HG02840 (cell line): ENCODE measurements at regions not wholly inside any gene's neighbourhood (a gene's known extent, or its start where the extent isn't known, plus 50 kb on each side); places are given as distances from the start of the nearest gene placed in this dataset.

ENCODE experiments used
- ATAC-seq: cut with Tn5 transposase; IDR thresholded peaks from one replicate; pipeline ENCODE4 v1.9.1; 2021; ENCODE audit warnings: mild to moderate bottlenecking, moderate library complexity, moderate number of reproducible peaks; ENCODE audit not compliant: unreplicated experiment, low FRiP score

DNA sequence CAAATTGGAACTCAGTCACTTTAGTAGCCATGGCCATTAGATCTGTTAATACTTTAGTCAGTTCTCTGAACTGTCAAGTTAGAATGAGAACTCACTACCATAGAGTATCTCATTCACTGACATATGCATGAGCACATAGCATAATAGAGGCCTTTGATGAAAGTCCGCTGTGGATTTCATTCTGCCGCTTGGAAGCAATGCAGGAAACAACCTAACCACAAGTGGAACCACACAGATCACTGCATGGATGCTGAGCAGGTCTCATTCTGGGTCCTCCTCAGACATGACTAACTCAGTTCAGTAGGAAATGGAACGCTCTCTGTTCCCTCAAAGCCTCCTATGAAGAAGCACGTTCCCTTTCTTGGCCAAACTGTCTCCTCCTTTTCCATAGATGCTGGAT lies 1624.8 kb upstream of the TENM3 start:
- ATAC-seq: no peak

- ATAC-seq: no peak
These were observed 1623.8 kb upstream of the TENM3 start for GRCh38 chr4:180619440-180619839.

- no peak for ATAC-seq
These were observed 1620.9 kb upstream of the TENM3 start for GRCh38 chr4:180622254-180622653.

GRCh38 chr4:180625653-180626052 lies 1617.5 kb upstream of the TENM3 start:
- ATAC-seq: no peak

DNA sequence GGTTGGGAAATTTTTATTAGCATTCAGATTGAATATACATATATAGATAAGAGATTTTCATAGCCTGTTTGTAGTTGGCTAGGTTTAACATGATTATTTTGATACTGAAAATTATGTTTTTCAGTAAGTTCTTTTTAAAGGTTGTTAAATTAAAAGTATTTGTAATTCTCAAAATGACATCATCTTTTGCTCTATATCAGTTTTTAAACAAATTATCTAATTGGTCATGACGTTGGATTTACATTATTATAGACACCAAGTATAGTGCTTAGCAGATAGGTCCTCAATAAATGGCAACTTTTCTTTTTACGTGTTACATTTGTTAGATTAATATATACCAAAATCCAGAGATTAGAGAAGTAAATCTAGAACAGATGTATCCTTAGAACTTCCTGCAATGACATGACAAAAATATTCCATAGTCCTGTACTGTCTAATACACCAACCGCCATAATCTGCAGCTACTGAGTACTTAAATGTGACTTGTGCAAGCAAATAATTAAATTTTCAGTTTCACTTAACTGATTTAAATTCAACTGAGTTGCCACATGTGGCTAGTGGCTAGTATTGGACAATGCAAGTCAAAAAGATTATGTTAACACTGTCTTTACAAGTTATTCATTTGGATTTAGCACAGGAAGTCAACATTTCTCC lies 1613.1 kb upstream of the TENM3 start:
- ATAC-seq: no peak

DNA sequence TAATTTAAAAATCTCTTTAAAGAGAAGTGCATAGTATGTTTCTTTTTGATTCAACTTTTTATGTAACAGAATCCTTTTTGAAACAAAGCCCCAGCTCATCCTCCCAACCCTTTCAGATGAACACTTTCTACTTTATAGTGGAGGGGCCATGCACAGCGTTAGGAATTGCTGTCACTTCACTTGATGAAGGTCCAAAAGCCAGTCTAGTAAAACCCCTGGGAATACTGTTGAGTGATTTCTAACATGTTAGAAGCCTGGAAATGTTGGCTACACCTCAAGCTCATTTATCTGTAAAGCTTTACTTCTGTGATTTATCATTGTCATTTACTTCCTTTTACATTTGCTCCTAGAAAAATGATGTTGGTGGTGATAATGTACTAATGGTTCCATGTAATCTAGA lies 1608.9 kb upstream of the TENM3 start:
- ATAC-seq: no peak

GRCh38 chr4:180635281-180635680 lies 1607.9 kb upstream of the TENM3 start:
- no peak for ATAC-seq

GRCh38 chr4:180636696-180637404 lies 1606.4 kb upstream of the TENM3 start:
- no peak for ATAC-seq

- no peak for ATAC-seq
These were observed 1605.6 kb upstream of the TENM3 start for GRCh38 chr4:180637616-180638015.

DNA sequence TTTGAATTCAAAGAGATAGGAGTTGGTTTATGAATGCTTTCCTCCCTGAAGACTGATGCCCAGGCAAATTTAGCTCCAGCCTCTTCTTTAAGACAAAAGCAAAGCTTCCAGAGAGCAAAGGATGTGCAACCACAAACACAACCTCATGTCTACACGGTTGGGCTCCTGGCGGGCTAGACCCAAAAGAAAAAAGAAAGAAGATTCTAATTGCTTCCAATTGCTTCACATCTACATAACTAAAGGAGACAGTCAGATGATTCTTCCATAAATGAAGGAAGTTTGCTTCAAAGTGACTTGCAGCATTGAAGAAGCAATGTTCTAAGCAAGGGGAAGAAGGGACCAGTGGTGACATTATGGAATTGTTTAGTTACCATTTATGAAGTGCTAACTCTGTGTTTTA lies 1603.0 kb upstream of the TENM3 start:
- ATAC-seq: no peak

DNA sequence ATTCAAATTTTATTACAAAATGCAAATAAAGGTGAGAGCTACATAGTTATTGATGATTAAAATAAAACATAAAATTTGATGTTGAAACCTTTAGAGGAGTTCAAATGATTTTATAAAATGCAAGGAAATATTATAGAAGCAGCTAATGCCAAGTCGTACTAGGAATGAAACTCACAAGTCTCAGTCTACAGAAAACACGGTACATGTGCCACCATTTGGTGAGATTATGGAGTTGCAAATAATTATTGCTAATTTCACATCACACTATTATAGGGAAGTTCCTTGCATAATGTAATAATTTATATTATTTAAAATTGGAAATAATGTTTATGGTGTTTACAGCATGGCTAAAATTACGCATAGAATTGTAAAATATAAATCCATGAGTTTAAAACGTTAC lies 1601.7 kb upstream of the TENM3 start:
- ATAC-seq: no peak

GRCh38 chr4:180642732-180643131 lies 1600.5 kb upstream of the TENM3 start:
- no peak for ATAC-seq

DNA sequence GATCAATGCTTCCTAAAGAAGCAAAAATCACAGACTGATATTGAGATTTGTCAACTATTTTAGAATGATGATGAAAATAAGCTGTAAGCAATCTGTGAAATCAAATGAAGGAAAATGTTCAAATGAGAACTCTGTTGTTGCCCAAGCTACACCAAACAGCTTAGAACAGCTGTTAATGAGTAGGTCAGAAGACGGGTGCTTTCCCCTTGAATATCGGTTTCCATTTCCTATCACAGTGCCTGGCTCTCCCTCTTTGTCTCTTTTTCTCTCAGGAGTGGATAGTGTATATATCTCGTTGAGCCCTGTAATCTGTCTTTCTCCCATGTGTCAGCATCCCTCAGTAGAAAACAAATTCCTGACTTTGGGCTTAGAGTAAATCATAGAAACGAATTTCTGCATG lies 1592.9 kb upstream of the TENM3 start:
- peak; percentile 72 for ATAC-seq

DNA sequence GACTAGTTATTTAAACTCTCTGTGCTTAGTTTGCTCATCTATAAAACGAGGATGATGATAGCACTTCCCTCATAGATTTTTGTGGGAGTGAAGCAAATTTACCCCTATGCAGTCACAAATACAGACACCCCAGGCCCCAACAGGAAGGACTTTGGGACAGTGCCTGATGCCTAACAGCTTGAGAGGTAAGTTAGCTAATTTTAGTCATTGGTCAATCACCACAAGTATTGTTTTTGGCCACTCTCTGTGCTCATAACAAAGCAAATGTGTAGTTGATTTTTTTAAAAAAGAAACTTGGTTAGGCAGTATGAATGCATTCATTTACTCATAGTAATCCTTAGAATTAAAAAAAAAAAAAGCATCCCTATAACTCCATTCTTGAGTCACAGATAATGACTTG lies 1590.7 kb upstream of the TENM3 start:
- no peak for ATAC-seq

GRCh38 chr4:180655886-180656285 lies 1587.3 kb upstream of the TENM3 start:
- ATAC-seq: no peak

DNA sequence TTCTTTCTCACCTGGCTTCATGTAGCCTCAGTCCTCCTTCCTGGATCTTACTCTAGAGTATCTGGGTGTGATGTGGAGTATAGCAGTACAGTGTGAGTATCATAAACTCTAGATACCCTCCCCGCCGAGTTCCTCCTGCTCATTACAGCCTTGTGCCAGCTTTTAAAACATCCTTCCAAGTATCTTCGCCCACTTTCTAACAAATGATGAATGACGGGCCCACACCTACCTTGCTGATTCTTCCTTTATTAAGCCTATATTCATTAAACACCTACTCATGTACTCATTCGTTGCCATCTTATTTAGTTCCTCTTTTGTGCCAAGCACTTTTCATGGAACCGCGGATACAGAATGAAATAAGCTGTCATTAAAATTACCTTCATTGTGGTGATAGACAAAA lies 1585.3 kb upstream of the TENM3 start:
- ATAC-seq: no peak

DNA sequence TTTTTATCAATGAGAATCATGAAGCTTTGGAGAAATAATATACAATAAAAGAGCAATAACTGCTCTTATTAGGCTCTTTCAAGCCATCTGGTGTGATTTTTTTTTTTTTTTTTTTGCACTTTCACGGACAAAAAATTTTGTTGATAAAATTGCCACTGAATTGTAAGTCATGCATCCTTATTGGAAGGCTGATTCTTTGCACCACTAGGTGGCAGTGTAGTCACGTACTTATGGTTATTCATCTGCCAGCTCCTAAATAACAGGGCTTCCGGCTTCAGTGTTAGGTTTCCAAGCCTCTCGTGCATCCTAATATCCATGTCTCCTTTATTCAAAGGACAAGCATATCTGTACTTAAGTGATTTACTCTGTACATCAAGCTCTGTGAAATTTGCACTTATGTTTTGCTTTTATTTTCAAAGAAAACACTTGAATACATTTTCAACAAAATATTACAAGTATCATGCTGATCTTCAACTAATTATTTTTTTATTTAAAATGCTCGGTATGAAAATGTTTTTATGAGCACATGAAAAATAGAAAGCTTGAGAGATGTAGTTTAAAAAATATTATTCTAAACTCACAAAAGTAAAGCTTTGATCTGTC lies 1578.3 kb upstream of the TENM3 start:
- peak; percentile 74 for ATAC-seq

GRCh38 chr4:180665481-180665880 lies 1577.7 kb upstream of the TENM3 start:
- no peak for ATAC-seq

- peak; percentile 72 for ATAC-seq
These were observed 1577.0 kb upstream of the TENM3 start for GRCh38 chr4:180665994-180666824.

DNA sequence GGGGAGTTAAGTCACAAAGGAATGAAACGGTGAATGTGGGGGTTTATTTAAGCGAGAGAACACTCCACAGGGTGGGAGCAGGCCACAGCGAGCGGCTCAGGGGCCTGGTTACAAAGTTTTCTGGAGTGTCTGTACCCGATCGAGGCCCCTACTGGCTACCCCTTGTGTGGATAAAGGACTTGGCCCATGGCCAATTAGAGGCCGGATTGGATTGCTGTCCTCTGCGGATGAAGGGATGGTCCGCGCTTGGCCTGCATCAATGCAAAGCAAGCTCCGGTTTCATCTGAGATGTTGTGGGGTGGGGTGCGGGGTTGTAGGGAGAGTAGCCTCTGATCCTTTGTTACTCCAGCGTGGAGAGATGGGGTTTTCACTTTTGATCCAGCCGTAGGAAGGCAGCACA lies 1574.5 kb upstream of the TENM3 start:
- ATAC-seq: no peak

DNA sequence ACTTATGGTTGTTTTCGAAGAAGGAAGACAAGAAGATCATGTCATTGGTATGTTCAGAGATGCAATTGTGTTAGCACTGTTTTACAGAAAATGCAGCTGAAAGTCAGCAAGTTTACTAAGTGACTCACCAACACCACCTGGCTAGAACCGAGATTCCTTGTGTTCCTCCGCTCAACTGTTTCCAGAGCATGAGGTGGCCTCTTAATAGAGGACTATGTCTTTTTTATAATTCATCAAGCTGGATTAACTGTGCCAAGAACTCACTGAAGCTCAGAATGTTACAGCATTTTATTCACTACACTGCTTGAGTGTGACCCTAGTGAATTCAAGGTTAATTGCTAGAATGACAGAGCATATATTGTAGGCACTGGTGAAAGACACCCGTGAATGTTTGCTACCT lies 1573.5 kb upstream of the TENM3 start:
- no peak for ATAC-seq
